ENCODE measurements at regions not wholly inside any gene's neighbourhood (a gene's known extent, or its start where the extent isn't known, plus 50 kb on each side); places are given as distances from the start of the nearest gene placed in this dataset.

DNA sequence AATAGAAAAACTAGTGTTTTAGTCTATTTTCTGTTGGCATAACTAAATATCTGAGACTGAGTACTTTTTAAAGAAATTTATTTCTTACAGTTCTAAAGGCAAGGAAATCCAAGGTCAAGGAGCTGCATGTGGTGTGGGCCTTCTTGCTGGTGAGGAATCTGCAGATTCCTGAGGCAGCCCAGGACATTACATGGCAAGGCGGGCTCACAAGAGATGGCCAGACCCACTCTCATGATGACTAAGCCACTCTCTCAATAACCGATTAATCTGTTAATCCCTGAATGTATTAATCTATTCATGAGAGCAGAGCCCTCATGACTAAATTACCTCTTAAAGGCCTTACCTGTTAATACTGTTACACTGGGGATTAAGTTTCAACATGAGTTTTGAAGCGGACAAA, 340.8 kb downstream of the GRXCR1 start:
- Histone ChIP-seq H3K4me3 (replicated peaks in 1 of 3; ENCODE audit: insufficient read depth in 1 of 3, low read depth in 2 of 3, low read length in 3 of 3) (no peak overlapping the region), H3K27me3 (ENCODE audit: control insufficient read depth in 1 of 2, insufficient read depth in 2 of 2, low read length in 2 of 2) (no peaks in the 10 kb centered on the region), H3K36me3 (replicated peaks in 1 of 2; ENCODE audit: control insufficient read depth in 1 of 2, insufficient read depth in 2 of 2, low read length in 2 of 2) (no peaks in the 10 kb centered on the region), H2AFZ (ENCODE audit: low read length) (no peak overlapping the region), H3K4me1 (ENCODE audit: insufficient read depth, low read length) (no peaks in the 10 kb centered on the region), H3K27ac (ENCODE audit: extremely low read length, insufficient read depth, low read length) (no peak overlapping the region), H4K20me1 (ENCODE audit: insufficient read depth, low read length) (no peaks in the 10 kb centered on the region), H3K9me3 (ENCODE audit: low read length) (peaks cover 49% of the 10 kb centered on the region), H3K79me2 (ENCODE audit: insufficient read depth, low read length) (no peaks in the 10 kb centered on the region), H3K4me2 (ENCODE audit: low read depth, low read length) (no peak overlapping the region), H3K9ac (ENCODE audit: insufficient read depth, low read depth, low read length) (no peak overlapping the region)
- ChIA-PET POLR2A (no interaction called here), CTCF (ENCODE audit: low intra/inter-chr PET ratio, low total read pairs) (no interaction called here)
- FAIRE-seq (no peak), ATAC-seq (no peak), DNase-seq (ENCODE audit: low spot score) (no peak)
- in situ Hi-C loops (cut with HindIII; ENCODE audit: extremely low pct_ligation_motif_present, low pct_unique_long_range_greater_than_20kb): no loop called here
- TF ChIP-seq ZIK1 (CRISPR knock-in tag; IDR thresholded peaks at IDR 0.05; ENCODE audit: borderline replicate concordance, low read depth) (no peak), CAMTA2 (CRISPR knock-in tag; IDR thresholded peaks at IDR 0.05; ENCODE audit: borderline replicate concordance) (no peak), ZNF781 (CRISPR knock-in tag; IDR thresholded peaks at IDR 0.05; ENCODE audit: borderline replicate concordance, not compliant biosample characterization) (no peak), ZNF670 (CRISPR knock-in tag; IDR thresholded peaks at IDR 0.05; ENCODE audit: borderline replicate concordance) (no peak), ZNF644 (CRISPR knock-in tag; IDR thresholded peaks at IDR 0.05; ENCODE audit: low read depth) (no peak), ZNF205 (CRISPR knock-in tag; IDR thresholded peaks at IDR 0.05) (no peak), SAP130 (CRISPR knock-in tag; IDR thresholded peaks at IDR 0.05; ENCODE audit: low read depth) (no peak), DZIP1 (CRISPR knock-in tag; IDR thresholded peaks at IDR 0.05) (no peak), ZNF333 (CRISPR knock-in tag; IDR thresholded peaks at IDR 0.05; ENCODE audit: borderline replicate concordance) (no peak)
- TF ChIP-seq, protein P1, sequence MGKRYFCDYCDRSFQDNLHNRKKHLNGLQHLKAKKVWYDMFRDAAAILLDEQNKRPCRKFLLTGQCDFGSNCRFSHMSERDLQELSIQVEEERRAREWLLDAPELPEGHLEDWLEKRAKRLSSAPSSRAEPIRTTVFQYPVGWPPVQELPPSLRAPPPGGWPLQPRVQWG (CRISPR knock-in tag; IDR thresholded peaks at IDR 0.05; ENCODE audit: borderline replicate concordance, low read depth): no peak
- TF ChIP-seq, protein P2, sequence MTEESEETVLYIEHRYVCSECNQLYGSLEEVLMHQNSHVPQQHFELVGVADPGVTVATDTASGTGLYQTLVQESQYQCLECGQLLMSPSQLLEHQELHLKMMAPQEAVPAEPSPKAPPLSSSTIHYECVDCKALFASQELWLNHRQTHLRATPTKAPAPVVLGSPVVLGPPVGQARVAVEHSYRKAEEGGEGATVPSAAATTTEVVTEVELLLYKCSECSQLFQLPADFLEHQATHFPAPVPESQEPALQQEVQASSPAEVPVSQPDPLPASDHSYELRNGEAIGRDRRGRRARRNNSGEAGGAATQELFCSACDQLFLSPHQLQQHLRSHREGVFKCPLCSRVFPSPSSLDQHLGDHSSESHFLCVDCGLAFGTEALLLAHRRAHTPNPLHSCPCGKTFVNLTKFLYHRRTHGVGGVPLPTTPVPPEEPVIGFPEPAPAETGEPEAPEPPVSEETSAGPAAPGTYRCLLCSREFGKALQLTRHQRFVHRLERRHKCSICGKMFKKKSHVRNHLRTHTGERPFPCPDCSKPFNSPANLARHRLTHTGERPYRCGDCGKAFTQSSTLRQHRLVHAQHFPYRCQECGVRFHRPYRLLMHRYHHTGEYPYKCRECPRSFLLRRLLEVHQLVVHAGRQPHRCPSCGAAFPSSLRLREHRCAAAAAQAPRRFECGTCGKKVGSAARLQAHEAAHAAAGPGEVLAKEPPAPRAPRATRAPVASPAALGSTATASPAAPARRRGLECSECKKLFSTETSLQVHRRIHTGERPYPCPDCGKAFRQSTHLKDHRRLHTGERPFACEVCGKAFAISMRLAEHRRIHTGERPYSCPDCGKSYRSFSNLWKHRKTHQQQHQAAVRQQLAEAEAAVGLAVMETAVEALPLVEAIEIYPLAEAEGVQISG (CRISPR knock-in tag; IDR thresholded peaks at IDR 0.05): no peak
- TF ChIP-seq, protein P3, sequence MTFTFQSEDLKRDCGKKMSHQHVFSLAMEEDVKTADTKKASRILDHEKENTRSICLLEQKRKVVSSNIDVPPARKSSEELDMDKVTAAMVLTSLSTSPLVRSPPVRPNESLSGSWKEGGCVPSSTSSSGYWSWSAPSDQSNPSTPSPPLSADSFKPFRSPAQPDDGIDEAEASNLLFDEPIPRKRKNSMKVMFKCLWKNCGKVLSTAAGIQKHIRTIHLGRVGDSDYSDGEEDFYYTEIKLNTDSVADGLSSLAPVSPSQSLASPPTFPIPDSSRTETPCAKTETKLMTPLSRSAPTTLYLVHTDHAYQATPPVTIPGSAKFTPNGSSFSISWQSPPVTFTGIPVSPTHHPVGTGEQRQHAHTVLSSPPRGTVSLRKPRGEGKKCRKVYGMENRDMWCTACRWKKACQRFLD (CRISPR knock-in tag; IDR thresholded peaks at IDR 0.05; ENCODE audit: borderline replicate concordance): no peak
- intact Hi-C loops (cut with micrococcal nuclease; ENCODE audit: unreplicated experiment): no loop called here
- BruUV-seq (replicated peaks): no TSS peak
- 50% methylated on average over 3 of the region's 3 CpGs for WGBS (ENCODE audit: low lambda C conversion rate)

Data from HepG2 (cell line).